NB4 (cell line): ENCODE measurements at regions not wholly inside any gene's neighbourhood (a gene's known extent, or its start where the extent isn't known, plus 50 kb on each side); places are given as distances from the start of the nearest gene placed in this dataset.

Experiments
- DNase-seq: peaks from one replicate; pipeline ENCODE4 v3.0.0; 2010; ENCODE audit warnings: low read depth
- H3K4me3 ChIP-seq: one replicate; pipeline ENCODE4 v1.5.1; 2011; ENCODE audit warnings: mild to moderate bottlenecking, low read depth, low read length, moderate library complexity
- MYC ChIP-seq: IDR thresholded peaks from 2 replicates; pipeline ENCODE4 v1.6.1; 2011; ENCODE audit warnings: low read depth, low read length
- POLR2A ChIP-seq: IDR thresholded peaks from 2 replicates; pipeline ENCODE4 v1.6.1; 2011; ENCODE audit warnings: mild to moderate bottlenecking; ENCODE audit not compliant: insufficient read length; ENCODE audit errors: extremely low read depth
- TF ChIP-seq, protein P1 (sequence below): IDR thresholded peaks from 2 replicates; pipeline ENCODE4 v1.6.1; 2011; ENCODE audit warnings: low read depth, low read length
- TF ChIP-seq, protein P2 (sequence below): IDR thresholded peaks from one replicate; pipeline ENCODE4 v1.5.1; 2012; ENCODE audit warnings: low read depth, low read length

DNA sequence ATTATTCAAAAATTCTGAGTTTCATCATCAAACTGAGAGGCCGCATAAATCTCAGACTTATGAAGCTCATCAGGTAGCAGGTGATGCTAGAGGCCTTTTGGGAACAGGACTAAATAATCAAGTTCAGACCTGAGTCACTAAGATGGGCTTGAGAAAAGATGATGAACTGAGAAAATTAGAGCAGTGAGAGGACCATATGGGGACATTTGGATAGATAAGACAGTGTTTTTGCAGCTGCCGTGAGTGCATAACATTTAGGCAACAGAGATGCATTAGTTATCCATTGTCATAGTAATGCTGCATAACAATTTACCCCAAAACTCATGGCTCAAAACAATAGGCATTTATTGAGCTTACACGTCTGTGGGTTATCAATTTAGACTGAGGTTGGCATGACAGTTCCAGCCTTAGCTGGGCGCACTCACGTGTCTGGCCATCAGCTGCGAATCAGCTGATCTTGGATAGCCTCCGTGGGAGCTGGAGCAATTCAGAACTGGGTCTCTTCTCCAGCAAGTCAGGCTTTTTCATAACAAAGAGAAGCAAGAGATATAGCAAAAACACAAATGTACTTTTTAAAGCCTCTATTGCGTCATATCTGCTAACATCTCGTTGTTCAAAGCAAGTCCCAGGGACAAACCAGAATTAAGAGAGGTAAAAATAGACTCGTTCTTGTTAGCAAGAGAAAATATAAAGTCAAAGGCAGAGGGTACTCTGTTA lies 72.8 kb downstream of the CAPZA3 start:
- H3K4me3 ChIP-seq, result no peak overlapping the region
- TF ChIP-seq POLR2A (no peak), MYC (no peak)
- TF ChIP-seq, protein P1, sequence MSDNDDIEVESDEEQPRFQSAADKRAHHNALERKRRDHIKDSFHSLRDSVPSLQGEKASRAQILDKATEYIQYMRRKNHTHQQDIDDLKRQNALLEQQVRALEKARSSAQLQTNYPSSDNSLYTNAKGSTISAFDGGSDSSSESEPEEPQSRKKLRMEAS, result no peak
- TF ChIP-seq, protein P2, sequence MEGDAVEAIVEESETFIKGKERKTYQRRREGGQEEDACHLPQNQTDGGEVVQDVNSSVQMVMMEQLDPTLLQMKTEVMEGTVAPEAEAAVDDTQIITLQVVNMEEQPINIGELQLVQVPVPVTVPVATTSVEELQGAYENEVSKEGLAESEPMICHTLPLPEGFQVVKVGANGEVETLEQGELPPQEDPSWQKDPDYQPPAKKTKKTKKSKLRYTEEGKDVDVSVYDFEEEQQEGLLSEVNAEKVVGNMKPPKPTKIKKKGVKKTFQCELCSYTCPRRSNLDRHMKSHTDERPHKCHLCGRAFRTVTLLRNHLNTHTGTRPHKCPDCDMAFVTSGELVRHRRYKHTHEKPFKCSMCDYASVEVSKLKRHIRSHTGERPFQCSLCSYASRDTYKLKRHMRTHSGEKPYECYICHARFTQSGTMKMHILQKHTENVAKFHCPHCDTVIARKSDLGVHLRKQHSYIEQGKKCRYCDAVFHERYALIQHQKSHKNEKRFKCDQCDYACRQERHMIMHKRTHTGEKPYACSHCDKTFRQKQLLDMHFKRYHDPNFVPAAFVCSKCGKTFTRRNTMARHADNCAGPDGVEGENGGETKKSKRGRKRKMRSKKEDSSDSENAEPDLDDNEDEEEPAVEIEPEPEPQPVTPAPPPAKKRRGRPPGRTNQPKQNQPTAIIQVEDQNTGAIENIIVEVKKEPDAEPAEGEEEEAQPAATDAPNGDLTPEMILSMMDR, result no peak
- no peak for DNase-seq

DNA sequence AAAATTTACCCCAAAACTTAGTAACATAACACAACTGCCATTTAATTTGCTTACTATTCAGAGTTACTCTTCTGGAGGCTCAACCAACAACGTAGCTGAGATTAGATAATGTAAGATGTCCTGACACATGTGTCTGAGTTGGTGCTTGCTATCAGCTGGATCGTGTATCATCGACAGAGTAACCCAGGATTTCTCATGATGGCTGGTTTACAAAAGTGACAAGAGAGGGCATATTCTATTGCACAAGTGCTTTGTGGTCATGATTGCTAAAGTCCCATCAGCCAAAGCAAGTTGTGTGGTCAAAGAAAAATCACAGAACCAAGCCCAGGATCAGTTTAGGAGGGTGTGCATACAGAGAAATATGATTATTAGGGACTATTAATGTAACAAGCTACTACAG lies 73.4 kb downstream of the CAPZA3 start:
- H3K4me3 ChIP-seq, result no peak overlapping the region
- DNase-seq, result peak; percentile 87
- TF ChIP-seq, protein P1, result peak; percentile 85
- TF ChIP-seq, protein P2, result no peak
- TF ChIP-seq MYC, result peak; percentile 92
- TF ChIP-seq POLR2A, result no peak

DNA sequence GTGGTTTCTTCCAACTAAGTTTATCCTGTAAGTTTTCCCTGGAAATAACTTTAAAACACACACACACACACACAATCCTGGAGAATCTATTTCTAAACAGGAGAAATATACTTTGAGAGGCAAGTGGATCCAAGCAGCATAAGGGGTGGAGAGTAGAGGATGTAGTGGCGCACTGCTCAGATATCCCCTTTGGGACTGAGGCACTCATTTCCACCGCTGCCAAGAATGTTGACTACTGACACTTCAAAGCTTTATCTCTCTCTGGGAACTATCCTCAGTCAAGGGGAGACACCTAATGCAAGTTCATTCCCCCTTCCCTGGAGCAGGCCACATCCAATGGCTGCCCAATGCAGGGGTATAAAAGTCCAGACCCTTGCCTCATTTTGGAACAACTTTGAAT lies 75.8 kb downstream of the CAPZA3 start:
- no peak for DNase-seq
- TF ChIP-seq, protein P2, result no peak
- TF ChIP-seq, protein P1, result no peak
- TF ChIP-seq MYC, result no peak
- no peak overlapping the region for H3K4me3 ChIP-seq

DNA sequence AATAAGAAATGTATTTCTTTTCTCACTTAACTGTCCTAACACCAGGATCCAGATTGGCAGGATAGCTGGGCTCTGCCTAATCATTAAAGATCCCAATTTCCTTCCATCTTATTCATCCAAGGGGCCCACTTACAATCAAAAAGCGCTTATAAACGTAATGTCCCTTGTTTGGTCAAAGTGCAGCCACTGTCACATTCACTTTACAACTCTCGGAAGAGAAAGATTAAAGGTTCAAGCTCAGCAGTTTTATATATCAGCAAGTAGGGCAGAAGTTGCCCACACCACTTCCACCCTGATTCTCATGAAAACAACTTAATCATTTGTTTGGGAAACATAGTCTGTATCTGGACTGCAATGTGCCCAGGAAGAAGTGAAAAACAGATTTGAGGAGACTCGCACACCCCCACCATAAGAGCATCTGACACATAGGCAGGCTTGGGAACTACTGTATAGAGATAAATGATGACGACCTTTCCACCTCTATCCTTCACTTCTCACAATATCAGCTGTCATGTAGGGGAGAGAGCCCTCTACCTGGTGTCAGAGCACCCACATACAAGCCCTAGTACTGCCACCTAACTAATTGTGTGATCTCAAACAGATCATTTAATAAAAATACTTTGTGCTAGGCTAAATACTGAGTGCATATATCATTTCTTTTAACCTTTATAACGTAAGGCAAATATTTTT lies 80.8 kb downstream of the CAPZA3 start:
- TF ChIP-seq, protein P1, result no peak
- TF ChIP-seq MYC (no peak), POLR2A (no peak)
- TF ChIP-seq, protein P2, result no peak
- DNase-seq, result no peak
- no peak overlapping the region for H3K4me3 ChIP-seq

DNA sequence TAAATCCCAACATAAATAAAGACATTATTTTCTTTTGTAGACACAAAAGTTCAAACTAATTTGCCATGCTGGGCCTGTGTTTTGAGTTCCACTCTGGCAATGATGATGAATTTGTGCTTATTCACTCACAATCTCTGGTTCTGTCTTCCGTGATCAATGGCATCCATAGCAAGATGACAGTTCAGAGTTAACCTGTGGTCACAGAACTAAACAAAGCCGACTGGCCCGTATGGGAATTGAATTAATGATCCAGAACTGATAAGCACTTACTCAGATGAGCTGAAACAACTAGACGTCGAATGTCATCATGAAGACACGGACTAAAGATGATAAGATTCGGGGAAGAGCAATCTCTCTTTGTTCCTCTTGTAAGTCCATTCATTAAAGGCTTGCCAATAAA lies 81.6 kb downstream of the CAPZA3 start:
- H3K4me3 ChIP-seq, result no peak overlapping the region
- no peak for TF ChIP-seq POLR2A
- TF ChIP-seq, protein P2, result no peak
- TF ChIP-seq MYC, result no peak
- TF ChIP-seq, protein P1, result no peak
- no peak for DNase-seq
